A549 (cell line): ENCODE measurements at regions not wholly inside any gene's neighbourhood (a gene's known extent, or its start where the extent isn't known, plus 50 kb on each side); places are given as distances from the start of the nearest gene placed in this dataset.

ENCODE experiments used
- CHD2 ChIP-seq: fragments of 150-350 bp; IDR thresholded peaks from 2 replicates; pipeline ENCODE4 v1.6.1; 2014; ENCODE audit warnings: low read length; ENCODE audit not compliant: partially characterized antibody
- CTCF ChIP-seq: fragments of >200 bp; sonication (Bioruptor Twin); formaldehyde crosslinking; IDR thresholded peaks from 3 replicates; pipeline ENCODE4 v1.5.1; 2016
- ELK1 ChIP-seq: fragments of 150-350 bp; IDR thresholded peaks from 2 replicates; pipeline ENCODE4 v1.6.1; 2014; ENCODE audit warnings: low read depth, mild to moderate bottlenecking, low read length
- EP300 ChIP-seq, 2 experiments: fragments of >200 bp; sonication (Bioruptor Twin); formaldehyde crosslinking; IDR thresholded peaks; 2 replicates in 1 of 2; 3 replicates in 1 of 2; pipeline ENCODE4 v1.6.1; 2016 to 2017
- HMGXB4 ChIP-seq: fragments of 250-450 bp; sonication (Bioruptor Pico); IDR thresholded peaks from 2 replicates; pipeline ENCODE4 v1.5.0; 2021; ENCODE audit warnings: mild to moderate bottlenecking, moderate library complexity, borderline replicate concordance
- KDM1A ChIP-seq: fragments of 200-600 bp; sonication (generic); IDR thresholded peaks from 2 replicates; pipeline ENCODE4 v1.6.1; 2016; ENCODE audit warnings: low read depth, mild to moderate bottlenecking
- MAFK ChIP-seq: fragments of 450-650 bp; IDR thresholded peaks from 2 replicates; pipeline ENCODE4 v1.6.1; 2014; ENCODE audit not compliant: partially characterized antibody
- NFE2L2 ChIP-seq: fragments of 150-350 bp; conservative IDR thresholded peaks from 2 replicates; pipeline ENCODE4 v1.6.1; 2014; ENCODE audit warnings: low read length
- POLR2A ChIP-seq: IDR thresholded peaks from 2 replicates; pipeline ENCODE4 v1.6.1; 2012; ENCODE audit warnings: mild to moderate bottlenecking, low read length
- POLR2AphosphoS2 ChIP-seq: conservative IDR thresholded peaks from 2 replicates; pipeline ENCODE4 v1.6.1; 2012; ENCODE audit warnings: low read length, improper control_type of control experiment, inconsistent platforms
- TF ChIP-seq, protein P1 (sequence below): IDR thresholded peaks from 2 replicates; pipeline ENCODE4 v1.6.1; 2012
- TF ChIP-seq, protein P2 (sequence below): IDR thresholded peaks from 2 replicates; pipeline ENCODE4 v1.6.1; 2012

DNA sequence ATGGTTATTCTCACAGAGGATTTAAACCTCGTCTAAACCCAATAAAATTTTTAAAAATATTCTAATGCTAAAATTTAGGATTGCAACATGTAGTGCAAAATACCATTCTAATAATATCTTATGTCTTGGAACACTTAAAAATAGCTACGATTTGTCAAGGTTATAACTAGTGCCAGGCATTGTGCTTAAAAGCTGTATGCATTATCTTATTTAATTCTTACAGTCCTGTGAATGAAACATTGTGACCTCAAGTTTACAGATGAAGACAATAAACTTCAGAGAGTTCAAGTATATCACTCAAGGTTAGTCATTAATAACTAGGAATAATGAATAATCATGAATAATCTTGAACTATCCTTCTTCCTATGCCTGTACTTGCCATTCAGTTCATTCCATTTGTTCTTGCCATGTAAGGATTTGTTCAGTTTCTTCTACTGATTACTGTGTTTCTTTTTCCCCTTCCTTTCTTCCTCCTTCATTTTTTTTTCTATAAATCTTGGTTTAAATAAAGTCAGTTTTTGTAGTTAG lies 897.6 kb upstream of the NR2F2 start:
- TF ChIP-seq EP300 (IDR thresholded peaks at IDR 0.05), result no peak
- no peak for TF ChIP-seq CHD2
- no peak for TF ChIP-seq NFE2L2
- no peak for TF ChIP-seq CTCF
- no peak for TF ChIP-seq POLR2A
- TF ChIP-seq, protein P1, sequence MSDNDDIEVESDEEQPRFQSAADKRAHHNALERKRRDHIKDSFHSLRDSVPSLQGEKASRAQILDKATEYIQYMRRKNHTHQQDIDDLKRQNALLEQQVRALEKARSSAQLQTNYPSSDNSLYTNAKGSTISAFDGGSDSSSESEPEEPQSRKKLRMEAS, result no peak
- TF ChIP-seq KDM1A, result no peak
- no peak for TF ChIP-seq MAFK
- TF ChIP-seq ELK1, result no peak
- TF ChIP-seq, protein P2, sequence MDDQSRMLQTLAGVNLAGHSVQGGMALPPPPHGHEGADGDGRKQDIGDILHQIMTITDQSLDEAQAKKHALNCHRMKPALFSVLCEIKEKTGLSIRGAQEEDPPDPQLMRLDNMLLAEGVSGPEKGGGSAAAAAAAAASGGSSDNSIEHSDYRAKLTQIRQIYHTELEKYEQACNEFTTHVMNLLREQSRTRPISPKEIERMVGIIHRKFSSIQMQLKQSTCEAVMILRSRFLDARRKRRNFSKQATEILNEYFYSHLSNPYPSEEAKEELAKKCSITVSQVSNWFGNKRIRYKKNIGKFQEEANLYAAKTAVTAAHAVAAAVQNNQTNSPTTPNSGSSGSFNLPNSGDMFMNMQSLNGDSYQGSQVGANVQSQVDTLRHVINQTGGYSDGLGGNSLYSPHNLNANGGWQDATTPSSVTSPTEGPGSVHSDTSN, result no peak
- no peak for TF ChIP-seq HMGXB4 (CRISPR knock-in tag)
- TF ChIP-seq POLR2AphosphoS2, result no peak
